ENCODE measurements at regions not wholly inside any gene's neighbourhood (a gene's known extent, or its start where the extent isn't known, plus 50 kb on each side); places are given as distances from the start of the nearest gene placed in this dataset.

- H3K4me3 ChIP-seq (ENCODE audit: control insufficient read depth, low read depth, low read length) = no peak overlapping the region
- no peak for DNase-seq (ENCODE audit: low read depth)
Observed at GRCh38 chr5:38634568-38635369, 78.3 kb upstream of the LIFR start.

GRCh38 chr5:38636626-38637025, 80.2 kb upstream of the LIFR start:
- TF ChIP-seq CTCF (IDR thresholded peaks at IDR 0.05; ENCODE audit: control insufficient read depth, insufficient read depth, low read depth, low read length, missing control alignments) = no peak
- DNase-seq (ENCODE audit: low read depth) = no peak
- H3K4me3 ChIP-seq (ENCODE audit: control insufficient read depth, low read depth, low read length) = no peak overlapping the region

More at GRCh38 chr5:38634568-38635369, 78.3 kb upstream of the LIFR start:
- no peak for TF ChIP-seq CTCF (IDR thresholded peaks at IDR 0.05; ENCODE audit: control insufficient read depth, insufficient read depth, low read depth, low read length, missing control alignments)

GRCh38 chr5:38638656-38639055, 82.2 kb upstream of the LIFR start:
- no peak for TF ChIP-seq CTCF (IDR thresholded peaks at IDR 0.05; ENCODE audit: control insufficient read depth, insufficient read depth, low read depth, low read length, missing control alignments)
- DNase-seq (ENCODE audit: low read depth) = no peak
- no peak overlapping the region for H3K4me3 ChIP-seq (ENCODE audit: control insufficient read depth, low read depth, low read length)

GRCh38 chr5:38639377-38640358, 83.2 kb upstream of the LIFR start:
- no peak overlapping the region for H3K4me3 ChIP-seq (ENCODE audit: control insufficient read depth, low read depth, low read length)
- no peak for TF ChIP-seq CTCF (IDR thresholded peaks at IDR 0.05; ENCODE audit: control insufficient read depth, insufficient read depth, low read depth, low read length, missing control alignments)
- no peak for DNase-seq (ENCODE audit: low read depth)

GRCh38 chr5:38641003-38641402, 84.6 kb upstream of the LIFR start:
- no peak for TF ChIP-seq CTCF (IDR thresholded peaks at IDR 0.05; ENCODE audit: control insufficient read depth, insufficient read depth, low read depth, low read length, missing control alignments)

GRCh38 chr5:38642189-38642911, 85.9 kb upstream of the LIFR start:
- no peak for TF ChIP-seq CTCF (IDR thresholded peaks at IDR 0.05; ENCODE audit: control insufficient read depth, insufficient read depth, low read depth, low read length, missing control alignments)
- DNase-seq (ENCODE audit: low read depth) = no peak
- H3K4me3 ChIP-seq (ENCODE audit: control insufficient read depth, low read depth, low read length) = no peak overlapping the region

More at GRCh38 chr5:38641003-38641402, 84.6 kb upstream of the LIFR start:
- H3K4me3 ChIP-seq (ENCODE audit: control insufficient read depth, low read depth, low read length) = no peak overlapping the region
- no peak for DNase-seq (ENCODE audit: low read depth)
